HCT116 (cell line): ENCODE measurements at regions not wholly inside any gene's neighbourhood (a gene's known extent, or its start where the extent isn't known, plus 50 kb on each side); places are given as distances from the start of the nearest gene placed in this dataset.

Source experiments
- ATAC-seq: fragments of 200-7000 bp; cut with Tn5 transposase; 2 replicates; pipeline ENCODE4 v1.9.1; 2020; ENCODE audit warnings: mild to moderate bottlenecking, moderate library complexity
- BruUV-seq: library from RNA; stranded (reverse); fragments of 400-500 nt; replicated peaks from 2 replicates; lab custom pipeline; 2021; lab: Mats Ljungman, UMichigan
- CTCF ChIA-PET: fragments of 300-600 bp; sonication (Branson Sonifier 250); formaldehyde crosslinking; loops from one replicate; lab custom pipeline; 2021; ENCODE audit warnings: antibody characterized with exemption; lab: Charles Lee
- POLR2A ChIA-PET: fragments of 300-600, 350-600 bp; sonication (Branson Sonifier 250); formaldehyde crosslinking; loops from one replicate; lab custom pipeline; 2021; ENCODE audit warnings: antibody characterized with exemption; lab: Charles Lee
- RAD21 ChIA-PET, 2 experiments: fragments of 300-600 bp; sonication (Branson Sonifier 250); formaldehyde crosslinking; loops; one replicate each; lab custom pipeline; 2023; ENCODE audit warnings: low total read pairs in 2 of 2; ENCODE audit not compliant: uncharacterized antibody in 2 of 2, unreplicated experiment in 2 of 2, low non-redundant PET in 1 of 2; lab: Charles Lee
- DNase-seq: peaks from one replicate; pipeline ENCODE4 v3.0.0-alpha.2; 2010; ENCODE audit warnings: low read depth, low spot score
- H2AFZ ChIP-seq: fragments of 200-600 bp; shearing (Covaris generic), sonication (generic); 2 replicates; pipeline ENCODE4 v1.6.1; 2017; ENCODE audit warnings: low read depth, mixed run types, mixed read lengths, antibody characterized with exemption, low read length; ENCODE audit not compliant: poor library complexity, severe bottlenecking
- H3K27ac ChIP-seq: 2 replicates; pipeline ENCODE4 v1.5.1; 2012; ENCODE audit warnings: low read depth, low read length
- H3K27me3 ChIP-seq: fragments of 200-600 bp; sonication (generic); 2 replicates; pipeline ENCODE4 v1.6.1; 2016; ENCODE audit warnings: mixed run types, low read length, mixed read lengths; ENCODE audit not compliant: insufficient read depth
- H3K36me3 ChIP-seq, 2 experiments: fragments of 200-500 bp in 1 of 2; fragments of 200-600 bp in 1 of 2; sonication (Bioruptor generic) in 1 of 2; sonication (generic) in 1 of 2; 2 replicates each; pipeline versions ENCODE4 v1.5.1 to v1.6.1; 2014 to 2016; ENCODE audit warnings: low read length in 2 of 2, inconsistent platforms in 1 of 2, mixed read lengths in 1 of 2, mixed run types in 1 of 2; ENCODE audit not compliant: insufficient read depth in 2 of 2, control insufficient read depth in 1 of 2
- H3K4me1 ChIP-seq, 2 experiments: fragments of 200-600 bp in 1 of 2; sonication (generic) in 1 of 2; 2 replicates each; pipeline versions ENCODE4 v1.5.1 to v1.6.1; 2012 to 2017; ENCODE audit warnings: low read length in 2 of 2, inconsistent platforms in 1 of 2, mild to moderate bottlenecking in 1 of 2, mixed read lengths in 1 of 2, mixed run types in 1 of 2, moderate library complexity in 1 of 2; ENCODE audit not compliant: insufficient read depth in 2 of 2, control insufficient read depth in 1 of 2
- H3K4me2 ChIP-seq: fragments of 200-600 bp; sonication (generic); 2 replicates; pipeline ENCODE4 v1.6.1; 2017; ENCODE audit warnings: mixed run types, low read length, mixed read lengths
- H3K4me3 ChIP-seq, 2 experiments: fragments of 200-600 bp in 1 of 2; sonication (generic) in 1 of 2; replicated peaks in 1 of 2; 2 replicates each; pipeline ENCODE4 v1.5.1; 2011 to 2016; ENCODE audit warnings: low read length in 2 of 2, control low read depth in 1 of 2, low read depth in 1 of 2, mild to moderate bottlenecking in 1 of 2, mixed read lengths in 1 of 2, mixed run types in 1 of 2
- H3K79me2 ChIP-seq: fragments of 200-600 bp; sonication (generic); 2 replicates; pipeline ENCODE4 v1.6.1; 2017; ENCODE audit warnings: mild to moderate bottlenecking, mixed run types, low read length, moderate library complexity, mixed read lengths; ENCODE audit not compliant: insufficient read depth
- H3K9ac ChIP-seq: fragments of 200-600 bp; sonication (generic); 2 replicates; pipeline ENCODE4 v1.6.1; 2016; ENCODE audit warnings: low read length, mixed read lengths
- H3K9me2 ChIP-seq: fragments of 200-600 bp; sonication (generic), shearing (Covaris generic); 2 replicates; pipeline ENCODE4 v1.6.1; 2017; ENCODE audit warnings: mixed run types, mild to moderate bottlenecking, moderate library complexity; ENCODE audit not compliant: insufficient read depth
- H3K9me3 ChIP-seq, 2 experiments: fragments of 200-500 bp in 1 of 2; fragments of 200-600 bp in 1 of 2; sonication (Bioruptor generic) in 1 of 2; sonication (generic) in 1 of 2; 2 replicates each; pipeline ENCODE4 v1.6.1; 2014 to 2017; ENCODE audit warnings: low read length in 2 of 2, mixed read lengths in 2 of 2, inconsistent platforms in 1 of 2, low read depth in 1 of 2, mild to moderate bottlenecking in 1 of 2, mixed run types in 1 of 2, moderate library complexity in 1 of 2; ENCODE audit not compliant: control insufficient read depth in 1 of 2, insufficient read depth in 1 of 2
- H4K20me1 ChIP-seq: fragments of 200-600 bp; sonication (generic), shearing (Covaris generic); 2 replicates; pipeline ENCODE4 v1.6.1; 2017; ENCODE audit warnings: mixed run types, mild to moderate bottlenecking, moderate library complexity; ENCODE audit not compliant: insufficient read depth
- ATF3 ChIP-seq: IDR thresholded peaks from 2 replicates; pipeline ENCODE4 v1.6.1; 2012
- CTCF ChIP-seq, 3 experiments: fragments of 200-600 bp in 1 of 3; sonication (generic) in 1 of 3; IDR thresholded peaks in 2 of 3; conservative IDR thresholded peaks in 1 of 3; 2 replicates each; pipeline ENCODE4 v1.5.1; 2012 to 2017; ENCODE audit warnings: low read depth in 2 of 3, low read length in 2 of 3, antibody characterized with exemption in 1 of 3, borderline replicate concordance in 1 of 3, control low read depth in 1 of 3, mild to moderate bottlenecking in 1 of 3, mixed read lengths in 1 of 3, mixed run types in 1 of 3, moderate library complexity in 1 of 3; ENCODE audit not compliant: insufficient read depth in 1 of 3
- FOSL1 ChIP-seq: IDR thresholded peaks from 2 replicates; pipeline ENCODE4 v1.6.1; 2012; ENCODE audit warnings: low read depth
- MAX ChIP-seq: IDR thresholded peaks from 2 replicates; pipeline ENCODE4 v1.6.1; 2012
- POLR2A ChIP-seq: IDR thresholded peaks from 2 replicates; pipeline ENCODE4 v1.7.0; 2011; ENCODE audit warnings: borderline replicate concordance; ENCODE audit not compliant: insufficient read depth, insufficient read length; ENCODE audit errors: extremely low read depth
- REST ChIP-seq: IDR thresholded peaks from 2 replicates; pipeline ENCODE4 v1.6.1; 2012; ENCODE audit warnings: low read depth
- TCF7L2 ChIP-seq: IDR thresholded peaks from 2 replicates; pipeline ENCODE4 v1.7.0; 2011; ENCODE audit warnings: borderline replicate concordance, inconsistent platforms; ENCODE audit not compliant: insufficient read depth, insufficient read length; ENCODE audit errors: extremely low read depth
- ZNF274 ChIP-seq: fragments of 200-500 bp; sonication (Bioruptor generic); IDR thresholded peaks from 2 replicates; pipeline ENCODE4 v1.6.1; 2014; ENCODE audit warnings: mild to moderate bottlenecking, low read depth, low read length, inconsistent platforms
- intact Hi-C: fragments of 100-400 bp; cut with micrococcal nuclease; formaldehyde crosslinking; loops from 2 replicates; pipeline ENCODE4 v1.10.0; 2022

- H3K9me3 ChIP-seq = 0 out of 4 replicates have a peak, but pooled peaks cover 0 to 3% of the 10 kb centered on the region in 2 experiments
- ChIA-PET POLR2A (no interaction called here), RAD21 (no interaction called here), CTCF (no interaction called here)
- no peak overlapping the region for H2AFZ ChIP-seq
- H3K27me3 ChIP-seq = no peaks in the 10 kb centered on the region
- no peaks in the 10 kb centered on the region for H3K9me2 ChIP-seq
- intact Hi-C loops = no loop called here
- H3K4me2 ChIP-seq = no peak overlapping the region
- H3K9ac ChIP-seq = no peak overlapping the region
- H3K27ac ChIP-seq = no peak overlapping the region
- H3K79me2 ChIP-seq = no peaks in the 10 kb centered on the region
- ATAC-seq (no peak), DNase-seq (no peak)
- TF ChIP-seq FOSL1 = no peak
- TF ChIP-seq REST = no peak
- no peak for TF ChIP-seq ATF3
- no peak for TF ChIP-seq MAX
- TF ChIP-seq ZNF274 = no peak
- no peak for TF ChIP-seq TCF7L2
- no peak for TF ChIP-seq POLR2A
- TF ChIP-seq CTCF (IDR thresholded peaks at IDR 0.05 in 2 of 3, conservative IDR thresholded peaks at IDR 0.05 in 1 of 3; ENCODE audit: borderline replicate concordance in 1 of 3, insufficient read depth in 1 of 3, low read depth in 2 of 3, low read length in 2 of 3) = no peak
- no peaks in the 10 kb centered on the region for H3K4me1 ChIP-seq
- H3K4me3 ChIP-seq = no peak overlapping the region
- no peaks in the 10 kb centered on the region for H4K20me1 ChIP-seq
- no TSS peak for BruUV-seq
- H3K36me3 ChIP-seq = no peaks in the 10 kb centered on the region
Measured at GRCh38 chr5:167448376-167448775, 843.1 kb upstream of the WWC1 start.
